ENCODE measurements at regions not wholly inside any gene's neighbourhood (a gene's known extent, or its start where the extent isn't known, plus 50 kb on each side); places are given as distances from the start of the nearest gene placed in this dataset.

DNA sequence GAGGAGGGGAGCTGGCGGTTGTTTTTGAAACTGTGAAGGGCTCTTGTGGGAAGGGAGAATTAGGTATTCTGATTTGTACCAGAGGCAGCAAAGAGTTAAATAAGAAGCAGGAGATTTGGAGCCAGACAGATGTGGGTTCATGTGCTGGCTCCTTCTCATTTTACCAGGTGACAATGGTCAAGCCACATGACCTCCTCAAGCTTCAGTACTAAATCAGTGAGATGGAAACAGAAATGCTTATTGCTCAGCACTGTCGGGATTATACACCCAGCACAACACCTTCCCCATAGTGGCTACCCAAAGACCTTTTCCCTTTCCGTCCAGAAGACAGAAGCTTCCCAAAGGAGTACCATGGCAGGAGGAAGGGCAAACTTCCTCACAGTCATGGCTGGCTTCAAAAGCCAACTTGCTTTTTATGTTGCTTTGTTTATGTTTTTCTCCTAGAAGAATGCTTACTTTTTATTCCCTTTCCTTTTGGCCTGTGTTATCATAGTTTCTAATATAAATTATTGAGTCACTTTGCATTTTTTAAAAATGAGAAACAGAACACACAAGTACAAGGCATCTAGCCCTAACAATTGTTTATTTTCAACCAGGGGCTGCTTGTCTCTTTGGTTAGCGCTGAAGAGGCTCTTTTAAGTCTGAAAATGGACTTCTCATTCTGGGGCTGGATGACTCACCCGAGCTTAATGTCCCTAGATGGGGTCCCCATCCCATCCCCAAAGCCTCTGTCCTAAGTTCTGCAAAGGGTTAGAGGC lies 181.5 kb upstream of the ZBED5 start:
- no peak for DNase-seq (ENCODE audit: low spot score)

DNA sequence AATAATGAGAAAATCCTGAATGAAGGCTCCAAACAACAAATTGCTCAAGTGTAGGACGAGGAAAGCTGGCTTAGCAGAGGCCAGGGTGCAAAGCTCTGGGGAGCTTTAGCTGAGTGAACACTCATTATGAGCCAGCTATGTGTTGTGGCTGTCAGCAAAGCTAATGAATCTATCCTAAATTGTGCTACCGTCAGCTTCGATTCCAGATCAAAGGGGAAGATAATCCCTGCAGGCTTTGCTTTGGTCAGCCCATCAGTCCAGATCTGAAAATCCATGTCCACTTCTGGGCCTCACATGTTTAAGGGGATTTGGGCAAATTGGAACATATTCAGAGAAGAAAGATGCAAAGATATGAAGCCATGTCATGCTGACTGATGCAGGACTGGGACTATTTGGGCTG lies 180.9 kb upstream of the ZBED5 start:
- no peak for DNase-seq (ENCODE audit: low spot score)

DNA sequence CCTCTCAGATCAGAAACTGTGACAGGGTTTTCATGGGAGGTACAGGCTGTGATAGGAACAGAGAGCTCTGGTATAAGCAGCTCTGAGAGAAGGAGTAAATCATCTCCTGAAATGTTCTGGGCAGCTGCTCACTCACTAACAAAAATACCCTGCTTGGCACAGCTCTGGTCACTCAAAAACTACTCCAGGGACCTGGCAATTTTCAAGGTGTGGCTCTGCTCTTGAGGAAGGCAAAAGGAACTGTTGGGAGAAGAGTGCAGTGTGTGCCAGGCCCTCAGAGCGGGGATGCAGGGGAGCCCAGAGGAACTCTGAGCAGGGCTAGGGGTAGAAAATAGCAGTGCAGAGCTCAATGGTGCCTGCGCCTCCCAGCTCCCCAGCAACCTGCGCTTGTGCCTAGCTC lies 180.5 kb upstream of the ZBED5 start:
- no peak for DNase-seq (ENCODE audit: low spot score)

DNA sequence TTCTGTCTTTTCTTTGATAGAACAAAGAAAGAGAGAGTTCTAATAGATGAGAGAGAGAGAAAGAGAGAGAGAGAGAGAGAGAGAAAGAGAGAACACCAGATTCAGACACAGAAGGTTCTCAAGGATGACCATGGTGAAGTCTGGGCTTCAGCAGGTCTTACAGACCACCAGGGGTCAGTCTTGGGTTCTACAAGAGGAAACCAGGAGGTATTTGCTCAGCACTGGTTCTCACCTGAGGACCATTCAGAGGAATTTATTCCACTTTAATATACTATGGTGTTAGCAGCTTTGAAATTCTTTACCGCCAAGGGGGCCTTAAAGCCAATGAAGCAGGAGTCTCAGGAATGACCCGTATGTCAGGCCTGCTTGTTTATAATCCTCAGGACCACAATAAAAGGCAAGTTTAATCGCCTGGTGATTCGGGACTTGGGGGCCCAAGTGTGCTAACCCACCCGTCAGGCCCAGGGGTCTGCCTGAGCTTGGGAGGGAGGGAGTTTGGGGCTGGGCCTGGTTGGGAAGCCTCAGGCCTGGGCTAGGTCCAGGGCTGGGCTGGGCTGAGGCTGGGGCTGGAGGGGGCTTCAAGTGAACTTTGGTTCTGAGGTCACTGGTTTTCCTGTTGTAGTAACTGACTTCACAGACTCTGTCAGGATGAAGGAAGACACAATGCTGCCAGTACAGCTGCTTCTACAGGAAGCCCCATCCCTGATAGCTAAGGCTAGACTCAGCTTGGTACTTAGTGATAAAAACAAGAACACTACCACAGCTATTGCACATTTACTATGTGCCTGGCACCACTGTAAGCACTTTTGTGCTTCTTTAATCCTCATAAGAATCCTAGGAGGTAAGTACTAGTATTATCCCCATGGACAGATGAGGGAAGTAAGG lies 179.2 kb upstream of the ZBED5 start:
- DNase-seq (ENCODE audit: low spot score) = peak; percentile 54

DNA sequence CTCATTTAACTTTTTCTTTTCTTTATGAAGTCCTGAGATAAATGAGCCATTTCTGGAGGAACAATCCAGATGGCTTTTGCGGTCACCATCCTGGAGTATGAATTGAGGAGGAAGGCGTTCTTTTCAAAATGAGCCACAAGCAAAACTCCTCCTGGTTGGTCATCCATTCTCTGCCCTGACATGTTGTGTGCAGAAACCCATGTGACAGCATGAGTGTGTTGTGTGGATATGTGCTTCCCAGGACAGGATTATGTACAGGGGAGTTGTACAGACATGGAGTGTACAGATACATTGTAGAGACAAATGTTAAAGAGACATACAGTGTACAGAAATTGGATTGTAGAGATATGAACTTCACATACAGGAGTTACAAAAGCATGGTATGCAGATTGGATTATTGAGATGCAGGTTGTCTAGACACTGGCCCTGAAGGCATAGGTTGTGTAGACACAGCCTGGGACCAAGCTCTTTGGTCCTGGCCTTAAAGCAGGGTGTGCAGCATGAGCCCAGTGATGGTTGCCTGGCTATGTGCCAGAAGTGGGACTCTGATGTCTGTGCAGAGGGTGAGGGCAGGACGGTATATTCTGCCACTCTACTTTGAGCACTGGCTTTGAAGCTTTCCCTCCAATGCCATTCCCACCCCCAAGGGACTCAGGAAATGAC lies 178.5 kb upstream of the ZBED5 start:
- DNase-seq (ENCODE audit: low spot score) = no peak

DNA sequence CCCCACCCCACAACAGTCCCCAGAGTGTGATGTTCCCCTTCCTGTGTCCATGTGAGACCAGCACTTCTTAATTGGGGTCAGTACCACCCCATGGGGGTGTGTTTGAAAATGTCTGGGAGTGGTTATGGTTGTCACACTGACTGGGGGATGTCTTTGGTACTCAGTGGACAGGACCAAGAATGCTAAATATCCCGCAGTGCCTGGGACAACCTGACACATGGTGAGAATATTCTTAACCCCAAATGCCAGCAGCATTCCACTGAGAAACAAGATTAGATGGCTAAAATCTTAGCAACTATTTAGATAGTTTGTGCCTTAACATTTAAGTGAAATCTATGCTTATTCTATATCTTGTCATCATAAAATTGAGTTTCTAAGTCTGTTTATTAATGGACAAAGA lies 177.5 kb upstream of the ZBED5 start:
- DNase-seq (ENCODE audit: low spot score) = no peak

DNA sequence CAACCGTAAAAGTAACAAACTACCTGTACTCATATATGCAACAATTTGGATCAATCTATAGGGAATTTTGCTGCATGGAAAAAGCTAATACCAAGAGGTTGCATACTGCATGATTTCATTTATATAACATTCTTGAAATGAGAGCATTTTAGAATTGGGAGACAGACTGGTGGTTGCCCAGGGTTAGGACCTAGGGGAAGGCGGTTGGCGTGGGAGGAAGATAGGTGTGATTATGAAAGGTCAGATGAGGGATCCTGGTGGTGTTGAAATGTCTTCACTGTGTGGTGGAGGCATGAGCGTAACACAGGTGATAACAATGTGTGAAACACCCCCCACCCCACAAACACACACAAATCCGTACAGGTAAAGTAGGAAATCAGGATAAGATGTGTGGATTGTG lies 176.6 kb upstream of the ZBED5 start:
- no peak for DNase-seq (ENCODE audit: low spot score)

DNA sequence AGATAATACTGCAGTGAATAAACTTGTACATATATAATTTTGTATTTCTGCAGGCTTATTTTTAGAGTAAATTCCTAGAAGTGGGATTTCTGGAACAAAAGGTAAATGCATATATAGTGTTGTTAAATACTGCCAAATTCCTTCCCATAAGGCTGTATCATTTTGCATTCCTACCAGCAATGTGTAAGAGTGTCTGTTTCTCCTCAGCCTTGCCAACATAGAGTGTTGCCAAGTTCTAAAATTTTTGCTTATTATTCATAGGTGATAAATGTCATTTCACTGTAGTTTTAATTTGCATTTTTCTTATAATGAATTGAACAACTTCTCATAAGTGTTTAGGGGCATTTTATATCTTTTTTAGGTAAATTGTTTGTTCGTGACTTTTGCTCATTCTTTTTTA lies 174.2 kb upstream of the ZBED5 start:
- no peak for DNase-seq (ENCODE audit: low spot score)

DNA sequence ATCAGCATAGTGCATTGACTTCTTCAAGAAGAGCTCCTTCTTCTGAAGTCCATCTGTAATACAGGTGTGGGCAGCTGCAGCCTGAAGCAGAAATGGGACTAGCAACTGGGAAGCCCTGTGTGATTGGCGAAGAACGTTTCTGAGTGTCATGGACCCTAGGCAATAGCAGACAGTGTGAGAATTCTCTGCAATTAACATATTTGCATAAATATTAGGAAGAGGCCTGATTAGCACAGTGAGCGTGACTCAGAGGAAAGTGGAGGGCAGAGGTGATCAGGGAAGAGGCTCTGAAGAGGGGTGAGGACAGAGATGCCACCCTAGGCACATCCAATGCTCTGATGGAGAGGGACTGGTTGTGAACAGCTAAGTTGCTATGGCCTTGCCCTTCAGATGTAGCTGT lies 171.2 kb upstream of the ZBED5 start:
- no peak for DNase-seq (ENCODE audit: low spot score)

DNA sequence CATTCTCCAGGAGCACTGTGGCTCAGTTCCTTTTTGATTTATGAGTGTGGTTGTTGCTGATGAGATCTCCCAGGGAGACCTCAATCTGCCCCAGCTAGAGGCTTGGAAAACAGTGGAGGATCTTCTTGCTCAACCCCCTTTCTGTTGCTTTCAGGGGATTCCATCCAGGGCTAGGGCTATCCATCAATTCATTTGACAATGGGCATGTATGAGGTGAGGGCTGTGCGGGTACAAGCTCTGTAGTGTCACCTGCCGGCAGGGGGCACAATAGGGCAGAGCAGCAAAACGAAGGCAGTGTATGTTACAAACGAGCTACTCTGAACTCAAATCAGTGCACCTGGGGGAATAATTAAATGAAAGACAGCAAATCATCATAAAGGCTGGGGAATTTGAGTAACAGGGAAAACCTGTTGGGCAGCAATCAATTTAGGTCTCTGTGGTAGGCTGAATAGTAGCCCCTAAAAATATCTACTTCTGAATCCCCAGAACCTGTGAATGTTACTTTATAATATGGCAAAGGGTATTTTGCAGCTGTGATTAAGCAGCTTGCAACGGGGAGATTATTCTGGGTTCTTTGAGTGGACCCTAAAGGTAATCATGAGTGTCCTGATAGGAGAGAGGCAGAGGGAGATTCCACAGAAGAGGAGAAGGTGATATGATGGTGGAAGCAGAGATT lies 170.3 kb upstream of the ZBED5 start:
- peak; percentile 70 for DNase-seq (ENCODE audit: low spot score)

DNA sequence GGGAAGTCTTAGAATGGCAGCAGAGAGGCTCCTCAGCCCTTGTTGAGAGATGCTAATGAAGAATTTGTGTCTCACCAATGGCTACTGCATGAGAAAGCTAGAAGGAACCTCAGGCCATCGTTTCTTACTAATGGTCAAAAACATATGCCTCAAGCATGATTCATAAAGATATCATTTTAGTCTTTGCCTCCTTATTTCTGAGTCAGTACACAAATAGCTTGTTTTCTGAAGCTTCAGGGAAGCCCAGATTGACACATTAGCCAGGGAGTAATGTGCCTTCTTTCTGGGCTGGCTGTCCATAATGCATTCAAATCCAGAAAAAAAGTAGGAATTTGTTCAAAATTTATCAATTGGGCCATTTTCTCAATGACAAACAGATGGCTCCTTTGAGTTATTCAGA lies 169.4 kb upstream of the ZBED5 start:
- DNase-seq (ENCODE audit: low spot score) = no peak

DNA sequence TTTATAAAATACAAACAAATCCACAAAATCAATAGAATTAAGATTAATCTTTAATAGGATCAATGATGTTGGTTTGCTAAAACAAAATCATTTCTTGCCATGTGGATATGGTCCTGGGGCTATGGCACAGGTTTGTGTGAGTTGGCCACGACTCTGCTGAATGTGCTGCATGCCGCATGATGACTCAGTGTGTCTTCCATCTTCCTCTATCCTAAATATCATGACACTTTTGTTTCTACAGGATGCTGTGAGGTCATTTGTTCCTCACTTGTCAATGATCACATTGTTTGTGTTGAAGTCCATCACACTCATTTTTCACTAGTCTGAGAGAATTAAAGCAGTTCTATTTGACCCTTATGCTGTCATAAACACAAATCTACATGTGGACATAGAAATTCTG lies 167.2 kb upstream of the ZBED5 start:
- DNase-seq (ENCODE audit: low spot score) = no peak

DNA sequence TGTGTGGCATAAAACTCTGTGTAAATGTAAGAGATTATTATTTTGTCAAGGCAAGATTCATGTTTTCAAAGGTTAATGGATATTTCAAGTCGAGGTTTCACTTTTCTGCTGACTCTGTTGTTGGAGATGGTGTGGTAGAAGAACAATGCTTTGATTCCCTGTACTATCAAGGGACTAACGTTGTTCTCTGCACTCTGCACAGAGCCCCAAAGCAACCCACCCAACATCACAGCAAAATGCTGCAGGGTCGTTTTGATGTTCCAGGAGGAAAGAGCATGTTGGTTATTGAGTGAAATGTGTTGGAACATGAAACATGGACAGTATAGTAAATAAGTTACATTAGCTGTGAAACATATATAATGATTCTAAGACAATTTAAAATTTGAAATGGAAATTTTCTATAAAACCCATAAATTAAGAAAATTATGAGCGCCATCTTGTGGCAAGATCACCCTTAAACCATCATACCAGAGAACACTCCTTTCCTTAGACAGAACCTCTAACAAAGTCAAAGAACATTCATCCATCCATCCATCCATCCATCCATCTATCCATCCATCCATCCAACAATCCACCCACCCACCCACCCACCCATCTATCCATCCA lies 164.4 kb upstream of the ZBED5 start:
- peak; percentile 36 for DNase-seq (ENCODE audit: low spot score)

DNA sequence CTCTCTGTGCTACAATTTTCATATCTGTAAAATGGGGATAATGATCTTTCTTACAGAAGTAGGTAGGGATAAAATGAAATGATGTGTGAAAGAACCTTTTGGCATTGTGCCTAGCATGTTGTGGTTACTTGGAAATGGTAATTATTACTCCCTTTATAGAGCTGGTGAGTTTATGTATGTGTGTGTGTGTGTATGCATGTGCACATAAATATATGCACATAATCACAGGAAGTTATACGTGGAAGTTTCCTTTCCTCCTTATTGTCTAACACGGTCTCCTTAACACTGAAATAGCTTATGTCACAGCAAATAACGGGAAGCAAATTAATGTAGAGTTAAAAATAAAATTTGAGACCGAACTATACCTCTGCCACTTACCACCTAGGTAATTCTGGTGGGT lies 163.7 kb upstream of the ZBED5 start:
- no peak for DNase-seq (ENCODE audit: low spot score)

DNA sequence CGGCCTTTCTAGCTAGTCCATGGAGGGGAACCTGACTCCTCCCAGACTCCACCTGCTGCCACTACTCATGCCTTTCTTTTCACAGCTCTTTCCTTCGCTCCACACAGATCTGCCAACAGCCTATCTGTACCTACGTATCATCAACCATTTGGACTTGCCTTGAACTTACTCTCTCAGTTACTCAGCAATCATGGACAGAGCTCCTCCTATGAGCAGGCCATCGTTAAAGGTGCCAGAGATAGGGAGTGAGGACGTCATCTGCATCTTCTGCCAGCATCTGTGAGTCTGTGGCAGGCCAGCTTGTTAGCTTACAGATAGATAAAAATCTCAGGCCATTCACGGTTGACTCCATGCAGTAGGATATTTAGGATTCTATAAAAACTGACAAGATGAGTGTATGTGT lies 162.9 kb upstream of the ZBED5 start:
- DNase-seq (ENCODE audit: low spot score) = no peak

DNA sequence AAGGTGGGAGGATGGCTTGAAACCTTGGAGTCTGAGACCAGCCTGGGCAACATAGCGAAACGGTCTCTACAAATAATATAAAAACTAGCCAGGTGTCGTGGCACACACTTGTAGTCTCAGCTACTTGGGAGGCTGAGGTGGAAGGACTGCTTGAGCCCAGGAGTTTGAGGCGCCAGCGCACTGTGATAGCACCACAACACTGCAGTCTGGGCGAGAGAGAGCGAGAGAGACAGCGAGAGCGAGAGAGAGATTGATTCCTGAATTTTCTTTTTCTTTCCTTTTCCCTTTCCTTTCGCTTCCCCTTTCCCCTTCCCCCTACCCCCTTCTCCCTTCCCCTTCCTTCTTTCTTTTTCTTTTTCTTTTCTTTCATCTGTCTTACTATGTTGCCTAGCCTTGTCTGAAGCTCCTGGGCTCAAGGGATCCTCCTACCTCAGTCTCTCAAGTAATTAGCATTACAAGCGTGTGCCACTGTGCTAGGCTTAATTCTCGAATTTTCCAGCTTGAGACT lies 162.4 kb upstream of the ZBED5 start:
- no peak for DNase-seq (ENCODE audit: low spot score)

DNA sequence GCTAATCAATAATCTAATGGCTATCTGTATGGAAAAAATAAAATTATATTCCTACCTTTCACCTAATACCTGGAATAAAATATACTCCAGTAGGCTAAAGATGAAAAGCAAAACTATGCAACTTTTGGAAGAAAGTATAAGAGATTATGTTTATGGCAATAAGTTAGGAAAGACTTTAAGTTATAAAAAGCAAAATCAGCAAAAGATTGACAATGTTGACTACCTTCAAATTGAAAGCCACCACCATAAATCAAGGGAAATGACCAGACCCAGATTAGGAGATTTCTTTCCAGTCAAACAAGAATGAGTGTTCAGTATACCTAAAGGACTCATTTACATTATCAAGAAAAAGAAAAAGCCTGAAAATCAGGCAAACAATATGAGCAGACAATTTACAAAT lies 159.1 kb upstream of the ZBED5 start:
- DNase-seq (ENCODE audit: low spot score) = no peak

DNA sequence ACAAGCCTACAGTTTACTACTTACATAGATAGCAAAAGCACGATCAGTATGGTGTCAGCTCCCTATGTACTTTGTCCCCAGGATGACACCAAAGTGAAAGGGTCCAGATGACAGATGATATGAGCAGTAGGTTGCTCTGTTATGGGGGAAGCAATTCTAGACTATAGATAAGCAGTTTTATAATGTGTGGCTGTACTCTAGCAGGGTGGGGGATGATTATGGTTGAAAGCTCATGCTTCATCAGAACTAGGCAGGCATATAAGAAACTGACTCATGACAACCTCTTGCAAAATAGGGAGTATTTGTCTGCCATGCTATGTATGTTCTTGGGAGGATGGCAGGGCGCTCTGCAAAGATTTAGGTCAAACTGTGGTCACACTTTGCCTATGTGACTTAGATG lies 158.2 kb upstream of the ZBED5 start:
- DNase-seq (ENCODE audit: low spot score) = no peak

DNA sequence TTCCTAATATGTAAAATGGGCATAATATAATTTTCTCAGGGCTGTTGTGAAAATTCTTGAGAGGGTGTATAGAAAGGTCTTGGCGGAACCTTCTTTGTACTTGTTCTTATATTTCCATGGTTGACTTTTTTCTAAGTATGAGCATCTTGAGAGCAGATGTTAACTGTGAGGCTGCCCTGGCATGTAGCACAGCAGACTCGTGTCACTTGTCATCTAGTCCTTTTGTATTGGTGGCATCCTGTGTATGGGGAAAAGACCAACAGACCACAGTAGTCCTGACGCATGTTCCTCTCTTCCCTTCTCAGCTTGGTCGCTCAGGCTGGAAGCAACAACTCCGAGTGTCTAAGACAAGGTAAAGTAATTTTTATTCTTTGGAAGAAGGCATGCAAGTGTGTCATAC lies 153.8 kb upstream of the ZBED5 start:
- no peak for DNase-seq (ENCODE audit: low spot score)

DNA sequence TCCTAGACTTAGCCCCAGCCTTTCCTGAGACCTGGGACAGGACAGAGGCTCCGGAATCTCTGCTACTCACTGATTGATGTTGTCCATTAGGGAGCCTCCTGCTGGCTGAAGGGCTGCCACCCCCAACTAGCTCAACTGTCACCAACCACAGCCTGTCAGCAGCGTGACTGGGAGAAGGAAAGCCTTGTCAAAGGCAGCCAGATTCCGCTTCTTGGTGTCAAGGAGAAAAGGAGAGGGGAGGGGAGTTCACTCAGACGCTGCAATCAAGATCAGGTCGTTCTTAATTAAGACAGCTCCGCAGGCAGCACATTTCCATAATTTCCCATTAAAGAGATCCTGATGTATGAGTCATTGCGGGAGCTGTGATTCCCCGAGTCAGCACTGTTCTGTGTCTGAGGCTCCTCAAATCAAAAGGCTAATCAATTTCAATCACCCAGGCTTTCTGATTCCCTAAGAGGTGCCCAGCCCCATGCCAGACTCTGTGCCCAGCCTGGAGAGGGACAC lies 152.8 kb upstream of the ZBED5 start:
- peak; percentile 2 for DNase-seq (ENCODE audit: low spot score)

DNA sequence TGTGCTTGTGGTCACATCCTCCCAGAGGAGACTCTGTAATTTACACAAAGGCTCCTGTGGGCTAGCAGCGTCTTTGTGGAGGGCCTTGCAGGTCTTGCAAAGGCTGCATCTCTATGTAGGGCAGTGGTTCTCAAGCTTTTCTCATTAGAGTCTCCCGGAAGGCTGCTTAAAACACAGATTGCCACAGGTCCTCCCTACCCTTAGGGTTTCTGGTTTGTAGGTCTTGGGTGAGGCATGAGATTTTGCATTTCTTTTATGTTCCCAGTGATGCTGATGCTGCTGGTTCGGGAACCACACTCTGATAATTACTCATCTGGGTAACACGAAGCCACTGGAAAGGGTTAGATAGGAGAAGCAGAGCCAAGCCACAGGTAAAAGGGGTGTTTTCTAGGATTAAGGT lies 151.3 kb upstream of the ZBED5 start:
- DNase-seq (ENCODE audit: low spot score) = no peak

DNA sequence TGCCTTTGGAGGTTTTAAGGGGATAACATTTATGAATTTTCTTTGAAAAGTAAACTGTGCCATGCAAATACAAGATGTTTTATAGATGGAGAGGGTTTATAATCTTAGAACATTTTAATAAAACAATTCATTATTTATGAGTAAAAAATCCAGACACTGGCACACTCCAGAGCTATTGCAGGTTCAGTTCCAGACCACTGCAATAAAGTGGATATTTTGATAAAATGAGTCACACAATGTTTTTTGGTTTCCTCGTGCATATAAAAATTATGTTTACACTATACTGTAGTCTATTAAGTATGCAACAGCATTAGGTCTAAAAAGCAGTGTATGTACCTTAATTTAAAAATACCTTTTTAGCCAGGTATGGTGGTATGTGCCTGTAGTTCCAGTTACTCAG lies 146.2 kb upstream of the ZBED5 start:
- no peak for DNase-seq (ENCODE audit: low spot score)

Data from CD4-positive, alpha-beta T cell treated with Interleukin-15 for 4 hours (primary cell).